GM12891 (cell line): ENCODE measurements at regions not wholly inside any gene's neighbourhood (a gene's known extent, or its start where the extent isn't known, plus 50 kb on each side); places are given as distances from the start of the nearest gene placed in this dataset.
A peak's percentile ranks its signal among the peaks of the same experiment; 100 is the strongest.

ENCODE experiments used
- DNase-seq: peaks from one replicate; pipeline ENCODE4 v3.0.0; 2011; ENCODE audit warnings: low spot score; ENCODE audit not compliant: insufficient read length
- FAIRE-seq: peaks from 2 replicates; lab custom pipeline; 2011; peaks lifted over from hg19 to GRCh38; lab: Jason Lieb, UNC
- PAX5 ChIP-seq: IDR thresholded peaks from 2 replicates; pipeline ENCODE4 v1.6.1; 2011; ENCODE audit warnings: low read length, moderate library complexity, mild to moderate bottlenecking; ENCODE audit not compliant: insufficient read depth, severe bottlenecking
- POLR2A ChIP-seq: IDR thresholded peaks from 2 replicates; pipeline ENCODE4 v1.6.1; 2011; ENCODE audit warnings: low read depth, low read length, control low read depth
- POLR2AphosphoS5 ChIP-seq: IDR thresholded peaks from 2 replicates; pipeline ENCODE4 v1.6.1; 2011; ENCODE audit warnings: low read depth, low read length, control low read depth
- POU2F2 ChIP-seq: IDR thresholded peaks from 2 replicates; pipeline ENCODE4 v1.6.1; 2011; ENCODE audit warnings: low read depth, mild to moderate bottlenecking, control low read depth, low read length, moderate library complexity
- SPI1 ChIP-seq: IDR thresholded peaks from 2 replicates; pipeline ENCODE4 v1.6.1; 2011; ENCODE audit warnings: low read depth, low read length, control low read depth
- TAF1 ChIP-seq: IDR thresholded peaks from 2 replicates; pipeline ENCODE4 v1.6.1; 2011; ENCODE audit warnings: low read depth, low read length, control low read depth

DNA sequence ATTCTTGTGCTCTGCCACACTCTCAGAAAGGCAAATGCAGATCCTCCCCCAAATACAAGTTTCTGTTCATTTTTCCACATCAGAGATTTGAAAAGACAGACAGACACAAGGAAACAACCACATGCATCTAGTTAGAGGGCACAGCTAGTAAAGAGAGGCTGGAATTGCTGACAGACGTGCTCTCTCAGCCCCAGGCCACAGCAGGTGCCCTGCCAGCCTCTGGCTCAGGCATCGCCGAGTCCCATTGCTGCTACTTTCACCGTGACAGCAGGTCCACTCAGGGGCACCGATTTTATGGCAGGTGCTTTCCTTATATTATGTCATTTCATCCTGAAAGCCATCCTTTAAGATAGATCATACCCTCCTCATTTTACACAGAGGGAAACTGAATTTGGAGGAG is 507.5 kb downstream of the EIPR1 start:
- FAIRE-seq, result no peak
- no peak for TF ChIP-seq POLR2AphosphoS5
- no peak for TF ChIP-seq POU2F2
- TF ChIP-seq PAX5, result no peak
- TF ChIP-seq TAF1, result no peak
- no peak for TF ChIP-seq POLR2A
- no peak for TF ChIP-seq SPI1
- DNase-seq, result no peak

DNA sequence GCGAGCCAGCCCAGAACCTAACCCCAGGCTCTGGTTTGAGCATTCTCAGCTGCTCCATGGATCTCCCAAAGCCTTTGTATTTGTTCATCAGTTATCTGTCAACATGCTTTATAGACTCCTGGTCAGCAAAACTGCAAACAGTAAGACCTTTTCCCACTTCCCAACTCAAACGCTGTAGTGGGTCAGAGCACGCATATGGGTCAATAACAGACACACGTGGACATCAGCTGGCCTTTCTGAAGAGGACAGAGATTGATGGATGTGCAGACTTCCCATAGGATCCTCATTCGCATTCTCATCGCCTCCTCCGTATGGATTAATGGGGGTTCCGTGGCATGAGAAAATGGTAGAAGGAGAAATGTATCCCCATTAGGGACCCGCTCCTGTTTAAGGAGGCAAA is 508.1 kb downstream of the EIPR1 start:
- FAIRE-seq, result no peak
- DNase-seq, result no peak

DNA sequence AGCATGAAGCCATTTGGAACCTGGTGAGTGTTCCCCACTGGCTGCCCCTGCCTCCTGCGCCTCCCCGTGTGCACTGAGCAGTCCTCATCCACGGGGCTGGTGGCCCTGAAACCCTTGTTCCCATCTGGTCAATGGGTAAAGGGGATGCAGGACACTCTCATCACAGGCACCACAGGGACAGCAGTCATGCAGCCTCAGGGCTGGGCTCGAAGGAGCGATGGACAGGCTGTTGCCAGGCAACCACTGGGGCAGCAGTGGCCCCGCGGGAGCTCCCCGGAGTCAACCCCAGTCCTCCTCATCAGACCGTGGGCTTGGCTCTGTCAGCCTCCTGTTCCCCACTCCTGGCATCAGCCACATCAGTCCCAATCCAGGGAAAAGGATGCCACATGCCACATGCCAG is 509.5 kb downstream of the EIPR1 start:
- DNase-seq (no peak), FAIRE-seq (no peak)
- TF ChIP-seq POLR2AphosphoS5, result no peak
- no peak for TF ChIP-seq SPI1
- TF ChIP-seq TAF1, result no peak
- TF ChIP-seq POLR2A, result no peak
- TF ChIP-seq POU2F2, result no peak
- TF ChIP-seq PAX5, result no peak

More for the DNA sequence above, 508.1 kb downstream of the EIPR1 start:
- TF ChIP-seq POLR2A (no peak), POU2F2 (no peak), PAX5 (no peak), SPI1 (no peak), POLR2AphosphoS5 (no peak), TAF1 (no peak)

DNA sequence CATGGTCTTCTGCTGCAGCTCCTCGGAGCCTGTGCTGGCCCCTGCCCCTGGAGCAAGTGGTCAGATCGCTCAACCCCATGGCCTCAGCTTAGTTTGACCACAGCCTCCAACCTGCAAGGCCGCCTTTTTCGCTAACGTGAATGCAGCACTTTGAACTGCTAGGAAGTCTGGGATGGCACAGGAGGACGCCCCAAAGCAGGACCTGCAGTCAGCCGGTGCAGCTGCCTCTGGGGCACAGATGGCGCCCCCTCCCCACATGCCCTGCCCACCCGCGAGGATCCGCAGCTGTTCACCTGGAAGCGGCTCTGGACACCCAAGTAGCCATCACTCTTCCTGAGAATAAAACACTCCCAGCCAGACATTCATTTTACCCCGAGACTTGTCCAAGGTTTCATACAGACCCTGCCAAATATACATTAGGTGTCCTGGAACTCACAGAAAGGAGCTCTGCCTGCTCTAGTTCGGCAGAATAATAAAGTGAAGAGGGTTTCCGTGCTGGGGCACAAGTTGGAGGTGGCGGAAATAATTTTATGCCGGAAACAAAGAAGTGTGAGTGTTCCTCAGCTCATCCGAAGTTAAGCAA is 510.1 kb downstream of the EIPR1 start:
- DNase-seq (no peak), FAIRE-seq (no peak)
- TF ChIP-seq PAX5 (no peak), SPI1 (no peak), TAF1 (no peak), POU2F2 (no peak), POLR2A (no peak)

DNA sequence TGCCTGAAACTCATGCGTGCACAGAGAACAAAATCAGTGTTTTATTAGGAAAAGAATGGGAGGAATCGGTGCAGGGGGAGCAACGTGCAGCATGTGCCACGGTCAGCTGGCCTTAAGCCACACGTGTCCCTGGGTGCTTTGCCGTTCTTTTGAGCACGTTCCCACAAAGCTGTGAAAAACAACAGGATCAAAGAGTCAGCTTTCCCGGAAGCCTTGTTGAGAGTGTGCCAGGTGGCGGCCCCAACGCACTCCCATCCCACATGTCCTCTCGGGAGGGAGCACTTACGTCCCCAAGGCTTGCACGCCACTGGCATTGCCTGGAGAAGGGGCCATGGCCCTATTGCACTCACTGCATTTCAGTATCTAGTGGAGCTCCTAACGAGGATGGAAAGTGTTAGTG is 511.2 kb downstream of the EIPR1 start:
- DNase-seq, result no peak
- no peak for TF ChIP-seq SPI1
- TF ChIP-seq TAF1, result no peak
- TF ChIP-seq POU2F2, result no peak
- no peak for TF ChIP-seq POLR2A
- no peak for TF ChIP-seq PAX5
- no peak for TF ChIP-seq POLR2AphosphoS5

DNA sequence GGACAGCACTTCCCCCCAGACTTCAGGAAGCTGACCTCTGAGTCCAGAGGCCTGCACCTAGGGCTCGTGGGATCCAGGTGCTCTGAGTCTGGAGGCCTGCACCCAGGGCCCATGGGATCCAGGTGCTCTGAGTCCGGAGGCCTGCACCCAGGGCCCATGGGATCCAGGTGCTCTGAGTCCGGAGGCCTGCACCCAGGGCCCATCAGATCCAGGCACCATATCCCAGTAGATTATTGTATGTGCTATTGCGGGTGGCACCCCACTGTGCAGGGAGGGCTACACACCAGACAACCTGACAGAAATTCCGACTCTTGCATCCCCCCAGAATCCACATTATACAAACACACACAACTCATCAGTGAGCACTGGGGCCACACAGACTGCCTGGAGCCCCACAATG is 515.2 kb downstream of the EIPR1 start:
- DNase-seq, result no peak
- FAIRE-seq, result no peak
- TF ChIP-seq POU2F2 (no peak), PAX5 (no peak), POLR2AphosphoS5 (no peak), POLR2A (no peak), TAF1 (no peak), SPI1 (no peak)

More for the DNA sequence above, 511.2 kb downstream of the EIPR1 start:
- FAIRE-seq, result no peak

DNA sequence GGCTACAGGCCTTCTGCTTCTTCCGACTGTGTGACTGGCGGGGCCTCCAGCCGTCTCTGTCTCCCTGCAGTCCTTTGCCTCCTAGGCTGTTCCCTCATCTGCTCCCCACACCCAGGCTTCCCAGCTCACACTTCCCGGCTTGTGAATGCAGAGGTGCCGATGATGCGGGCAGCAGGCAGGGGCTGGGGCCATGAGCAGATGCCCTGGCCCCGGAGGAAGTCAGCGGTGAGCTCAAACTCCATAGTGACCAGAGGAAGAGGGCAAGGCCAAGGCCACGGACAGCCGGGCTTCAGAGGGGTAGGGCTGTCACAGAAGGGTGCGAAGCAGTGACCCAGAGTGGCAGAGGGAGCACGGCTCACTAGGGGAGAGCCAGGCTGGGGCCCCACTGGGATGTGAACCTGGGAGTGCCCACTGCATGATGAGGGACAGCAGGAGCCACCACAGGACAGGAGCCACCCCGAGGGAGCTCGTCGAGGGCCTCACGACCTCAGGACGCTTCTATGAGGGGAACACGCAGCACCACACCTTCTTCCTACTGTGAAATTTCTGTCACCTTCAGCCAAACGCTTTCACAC is 515.9 kb downstream of the EIPR1 start:
- TF ChIP-seq PAX5, result no peak
- no peak for TF ChIP-seq TAF1
- TF ChIP-seq SPI1, result no peak
- no peak for TF ChIP-seq POU2F2
- no peak for TF ChIP-seq POLR2AphosphoS5
- no peak for TF ChIP-seq POLR2A
- DNase-seq (no peak), FAIRE-seq (no peak)

DNA sequence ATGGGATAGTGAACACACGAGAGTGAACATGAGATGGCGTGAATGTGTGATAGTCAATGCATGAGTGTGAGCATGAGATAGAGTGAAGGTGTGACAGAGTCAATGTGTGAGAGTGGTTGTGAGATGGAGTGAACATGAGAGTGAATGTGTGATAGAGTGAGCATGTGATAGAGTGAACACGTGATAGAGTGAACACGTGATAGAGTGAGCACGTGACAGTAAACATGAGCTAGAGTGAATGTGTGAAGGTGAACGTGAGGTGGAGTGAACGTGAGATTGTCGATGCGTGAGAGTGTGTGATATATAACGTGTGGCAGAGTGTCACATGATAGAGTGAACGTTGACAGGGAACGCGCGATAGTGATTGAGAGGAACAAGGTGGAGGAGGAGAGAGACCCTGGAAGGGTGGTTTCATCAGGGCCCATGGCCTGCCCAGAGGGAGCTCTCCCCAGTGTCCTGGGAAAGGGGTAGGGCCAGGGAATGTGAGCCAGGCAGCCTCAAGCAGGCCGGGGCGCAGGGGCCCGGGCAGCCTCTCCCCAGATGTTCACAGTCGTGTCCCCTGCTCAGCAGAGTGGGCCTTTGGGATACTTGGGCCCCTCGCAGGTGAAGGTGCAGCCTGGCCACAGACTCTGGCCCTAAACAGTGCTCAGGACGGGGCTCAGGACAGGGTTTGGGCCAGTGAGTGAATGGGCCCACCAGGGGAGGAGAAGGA is 516.9 kb downstream of the EIPR1 start:
- no peak for TF ChIP-seq TAF1
- no peak for TF ChIP-seq POLR2A
- no peak for TF ChIP-seq POU2F2
- no peak for TF ChIP-seq SPI1
- TF ChIP-seq PAX5, result no peak
- no peak for TF ChIP-seq POLR2AphosphoS5
- DNase-seq (no peak), FAIRE-seq (peak; percentile 62)

DNA sequence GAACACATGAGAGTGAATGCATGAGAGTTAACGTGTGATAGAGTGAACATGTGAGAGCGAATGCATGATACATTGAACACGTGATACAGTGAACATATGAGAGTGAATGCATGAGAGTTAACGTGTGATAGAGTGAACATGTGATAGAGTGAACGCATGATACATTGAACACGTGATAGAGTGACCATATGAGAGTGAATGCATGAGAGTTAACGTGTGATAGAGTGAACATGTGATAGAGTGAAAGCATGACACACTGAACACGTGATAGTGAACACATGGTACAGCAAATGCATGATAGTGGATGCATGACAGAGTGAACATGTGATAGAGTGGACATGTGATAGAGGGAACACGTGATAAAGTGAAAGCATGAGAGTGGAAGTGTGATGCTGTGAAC is 517.9 kb downstream of the EIPR1 start:
- DNase-seq (no peak), FAIRE-seq (no peak)
- no peak for TF ChIP-seq POLR2A
- no peak for TF ChIP-seq POLR2AphosphoS5
- no peak for TF ChIP-seq TAF1

DNA sequence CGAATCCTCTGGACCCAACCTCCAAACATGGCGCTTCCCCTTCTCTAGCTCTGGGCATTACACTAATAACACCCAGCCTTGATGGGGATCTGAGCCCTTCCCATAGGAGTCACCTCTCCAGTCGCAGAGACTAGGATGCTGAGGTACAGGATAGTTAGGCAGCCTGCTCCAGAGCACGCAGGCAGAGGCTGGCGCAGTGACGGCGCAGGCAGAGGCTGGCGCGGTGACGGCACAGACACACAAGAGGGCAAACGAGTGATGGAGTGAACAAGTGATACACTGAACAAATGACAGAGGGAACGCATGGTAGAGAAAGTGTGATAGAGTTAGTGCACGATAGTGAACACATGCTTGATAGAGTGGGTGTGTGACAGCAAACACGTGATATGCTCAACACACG is 518.5 kb downstream of the EIPR1 start:
- no peak for FAIRE-seq
- DNase-seq, result no peak
- TF ChIP-seq PAX5 (no peak), TAF1 (no peak), POLR2AphosphoS5 (no peak), POU2F2 (no peak), SPI1 (no peak), POLR2A (no peak)
